GM18499 (cell line): ENCODE measurements at regions not wholly inside any gene's neighbourhood (a gene's known extent, or its start where the extent isn't known, plus 50 kb on each side); places are given as distances from the start of the nearest gene placed in this dataset.
"Not testable (repeated sequence)": the region's sequence is repeated elsewhere in the genome, so short reads cannot be mapped to it uniquely, and the experiment has no call there.

Experiments used
- ATAC-seq: cut with Tn5 transposase; IDR thresholded peaks from one replicate; pipeline ENCODE4 v1.9.1; 2021; ENCODE audit warnings: moderate number of reproducible peaks; ENCODE audit not compliant: insufficient read depth, unreplicated experiment

GRCh38 chr14:40762177-40762576, 844.5 kb upstream of the LRFN5 start:
- no peak for ATAC-seq

- no peak for ATAC-seq
Measured at GRCh38 chr14:40760704-40761103, 846.0 kb upstream of the LRFN5 start.

- ATAC-seq, result no peak
Measured at GRCh38 chr14:40758076-40758475, 848.6 kb upstream of the LRFN5 start.

GRCh38 chr14:40757376-40757950, 849.2 kb upstream of the LRFN5 start:
- no peak for ATAC-seq

GRCh38 chr14:40733206-40733605, 873.5 kb upstream of the LRFN5 start:
- no peak for ATAC-seq

GRCh38 chr14:40727107-40727506, 879.6 kb upstream of the LRFN5 start:
- no peak for ATAC-seq

GRCh38 chr14:40713387-40713786, 893.3 kb upstream of the LRFN5 start:
- no peak for ATAC-seq

GRCh38 chr14:40697231-40697630, 909.4 kb upstream of the LRFN5 start:
- ATAC-seq, result no peak

GRCh38 chr14:40694023-40694422, 912.7 kb upstream of the LRFN5 start:
- no peak for ATAC-seq

- no peak for ATAC-seq
Measured at GRCh38 chr14:40691066-40691465, 915.6 kb upstream of the LRFN5 start.

- ATAC-seq, result no peak
Measured at GRCh38 chr14:40685764-40686163, 920.9 kb upstream of the LRFN5 start.

GRCh38 chr14:40684328-40684727, 922.3 kb upstream of the LRFN5 start:
- ATAC-seq, result no peak

GRCh38 chr14:40682131-40682913, 924.4 kb upstream of the LRFN5 start:
- no peak for ATAC-seq

- no peak for ATAC-seq
Measured at GRCh38 chr14:40679256-40679655, 927.4 kb upstream of the LRFN5 start.

GRCh38 chr14:40677206-40677605, 929.5 kb upstream of the LRFN5 start:
- not testable (repeated sequence) for ATAC-seq

- no peak for ATAC-seq
Measured at GRCh38 chr14:40674502-40674901, 932.2 kb upstream of the LRFN5 start.

- no peak for ATAC-seq
Measured at GRCh38 chr14:40656311-40656710, 950.4 kb upstream of the LRFN5 start.

GRCh38 chr14:40652089-40652691, 954.5 kb upstream of the LRFN5 start:
- no peak for ATAC-seq

- no peak for ATAC-seq
Measured at GRCh38 chr14:40630471-40630870, 976.2 kb upstream of the LRFN5 start.

GRCh38 chr14:40629551-40630137, 977.0 kb upstream of the LRFN5 start:
- ATAC-seq, result not testable (repeated sequence)

GRCh38 chr14:40629144-40629543, 977.5 kb upstream of the LRFN5 start:
- no peak for ATAC-seq
